ENCODE measurements at regions not wholly inside any gene's neighbourhood (a gene's known extent, or its start where the extent isn't known, plus 50 kb on each side); places are given as distances from the start of the nearest gene placed in this dataset.

GRCh38 chr4:64464581-64464980 lies 55.3 kb upstream of the TECRL start:
- Histone ChIP-seq H3K79me2 (ENCODE audit: low read length) (no peaks in the 10 kb centered on the region), H3K27ac (ENCODE audit: low read length) (no peak overlapping the region), H3K27me3 (ENCODE audit: low read depth, low read length) (no peaks in the 10 kb centered on the region), H3K4me2 (ENCODE audit: low read length) (no peak overlapping the region), H3K9ac (ENCODE audit: low read length) (no peak overlapping the region), H2AFZ (ENCODE audit: low read depth, low read length) (no peak overlapping the region), H3K4me3 (ENCODE audit: low read length) (no peak overlapping the region), H3K36me3 (replicated peaks; ENCODE audit: low read depth, low read length) (no peaks in the 10 kb centered on the region), H3K9me3 (ENCODE audit: insufficient read depth, low read length) (no peaks in the 10 kb centered on the region), H4K20me1 (ENCODE audit: insufficient read depth, low read length) (no peaks in the 10 kb centered on the region), H3K4me1 (ENCODE audit: low read length) (no peaks in the 10 kb centered on the region)
- TF ChIP-seq, protein P1, sequence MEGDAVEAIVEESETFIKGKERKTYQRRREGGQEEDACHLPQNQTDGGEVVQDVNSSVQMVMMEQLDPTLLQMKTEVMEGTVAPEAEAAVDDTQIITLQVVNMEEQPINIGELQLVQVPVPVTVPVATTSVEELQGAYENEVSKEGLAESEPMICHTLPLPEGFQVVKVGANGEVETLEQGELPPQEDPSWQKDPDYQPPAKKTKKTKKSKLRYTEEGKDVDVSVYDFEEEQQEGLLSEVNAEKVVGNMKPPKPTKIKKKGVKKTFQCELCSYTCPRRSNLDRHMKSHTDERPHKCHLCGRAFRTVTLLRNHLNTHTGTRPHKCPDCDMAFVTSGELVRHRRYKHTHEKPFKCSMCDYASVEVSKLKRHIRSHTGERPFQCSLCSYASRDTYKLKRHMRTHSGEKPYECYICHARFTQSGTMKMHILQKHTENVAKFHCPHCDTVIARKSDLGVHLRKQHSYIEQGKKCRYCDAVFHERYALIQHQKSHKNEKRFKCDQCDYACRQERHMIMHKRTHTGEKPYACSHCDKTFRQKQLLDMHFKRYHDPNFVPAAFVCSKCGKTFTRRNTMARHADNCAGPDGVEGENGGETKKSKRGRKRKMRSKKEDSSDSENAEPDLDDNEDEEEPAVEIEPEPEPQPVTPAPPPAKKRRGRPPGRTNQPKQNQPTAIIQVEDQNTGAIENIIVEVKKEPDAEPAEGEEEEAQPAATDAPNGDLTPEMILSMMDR (IDR thresholded peaks at IDR 0.05; ENCODE audit: low read depth, low read length), result no peak
- TF ChIP-seq EZH2phosphoT487 (IDR thresholded peaks at IDR 0.05; ENCODE audit: low read depth), result no peak
